Bronchial epithelial cell (primary cell): ENCODE measurements at regions not wholly inside any gene's neighbourhood (a gene's known extent, or its start where the extent isn't known, plus 50 kb on each side); places are given as distances from the start of the nearest gene placed in this dataset.

Experiments used
- DNase-seq: peaks from one replicate; pipeline ENCODE4 v3.0.0-alpha.2; 2010; ENCODE audit warnings: low read depth
- FAIRE-seq: peaks from 2 replicates; lab custom pipeline; 2011; peaks lifted over from hg19 to GRCh38; lab: Jason Lieb, UNC
- H3K27me3 ChIP-seq: 2 replicates; pipeline ENCODE4 v1.5.1; 2011; ENCODE audit warnings: low read length; ENCODE audit not compliant: control insufficient read depth, insufficient read depth
- H3K36me3 ChIP-seq: 2 replicates; pipeline ENCODE4 v1.5.1; 2011; ENCODE audit warnings: low read length; ENCODE audit not compliant: control insufficient read depth, insufficient read depth
- H3K4me3 ChIP-seq: 2 replicates; pipeline ENCODE4 v1.5.1; 2011; ENCODE audit warnings: mild to moderate bottlenecking, low read depth, low read length, control low read depth
- TF ChIP-seq, protein P1 (sequence below): IDR thresholded peaks from 2 replicates; pipeline ENCODE4 v1.5.1; 2011; ENCODE audit warnings: mild to moderate bottlenecking, moderate library complexity, low read length, control low read depth, inconsistent platforms; ENCODE audit not compliant: insufficient read depth, severe bottlenecking

DNA sequence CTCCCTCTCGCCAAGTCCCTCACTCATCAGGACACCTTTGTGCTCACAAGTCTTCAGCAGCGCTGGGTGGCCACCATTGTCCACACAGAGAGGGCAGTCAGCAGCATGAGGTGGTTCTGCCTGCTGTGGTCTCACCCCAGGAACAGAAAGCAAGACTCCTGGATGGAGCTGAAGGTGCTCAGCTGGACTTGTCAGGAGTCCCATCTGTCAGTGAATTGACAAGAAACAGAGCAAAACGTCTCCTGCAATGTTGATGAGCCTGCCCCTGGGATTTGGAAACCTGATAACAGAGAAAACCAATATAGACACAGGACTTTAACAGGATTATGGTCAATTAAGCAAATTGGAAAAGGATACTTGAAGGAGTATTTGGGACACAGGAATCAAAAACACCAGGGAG, 122.2 kb upstream of the PRSS58 start:
- TF ChIP-seq, protein P1, sequence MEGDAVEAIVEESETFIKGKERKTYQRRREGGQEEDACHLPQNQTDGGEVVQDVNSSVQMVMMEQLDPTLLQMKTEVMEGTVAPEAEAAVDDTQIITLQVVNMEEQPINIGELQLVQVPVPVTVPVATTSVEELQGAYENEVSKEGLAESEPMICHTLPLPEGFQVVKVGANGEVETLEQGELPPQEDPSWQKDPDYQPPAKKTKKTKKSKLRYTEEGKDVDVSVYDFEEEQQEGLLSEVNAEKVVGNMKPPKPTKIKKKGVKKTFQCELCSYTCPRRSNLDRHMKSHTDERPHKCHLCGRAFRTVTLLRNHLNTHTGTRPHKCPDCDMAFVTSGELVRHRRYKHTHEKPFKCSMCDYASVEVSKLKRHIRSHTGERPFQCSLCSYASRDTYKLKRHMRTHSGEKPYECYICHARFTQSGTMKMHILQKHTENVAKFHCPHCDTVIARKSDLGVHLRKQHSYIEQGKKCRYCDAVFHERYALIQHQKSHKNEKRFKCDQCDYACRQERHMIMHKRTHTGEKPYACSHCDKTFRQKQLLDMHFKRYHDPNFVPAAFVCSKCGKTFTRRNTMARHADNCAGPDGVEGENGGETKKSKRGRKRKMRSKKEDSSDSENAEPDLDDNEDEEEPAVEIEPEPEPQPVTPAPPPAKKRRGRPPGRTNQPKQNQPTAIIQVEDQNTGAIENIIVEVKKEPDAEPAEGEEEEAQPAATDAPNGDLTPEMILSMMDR = no peak
- FAIRE-seq (no peak), DNase-seq (no peak)

DNA sequence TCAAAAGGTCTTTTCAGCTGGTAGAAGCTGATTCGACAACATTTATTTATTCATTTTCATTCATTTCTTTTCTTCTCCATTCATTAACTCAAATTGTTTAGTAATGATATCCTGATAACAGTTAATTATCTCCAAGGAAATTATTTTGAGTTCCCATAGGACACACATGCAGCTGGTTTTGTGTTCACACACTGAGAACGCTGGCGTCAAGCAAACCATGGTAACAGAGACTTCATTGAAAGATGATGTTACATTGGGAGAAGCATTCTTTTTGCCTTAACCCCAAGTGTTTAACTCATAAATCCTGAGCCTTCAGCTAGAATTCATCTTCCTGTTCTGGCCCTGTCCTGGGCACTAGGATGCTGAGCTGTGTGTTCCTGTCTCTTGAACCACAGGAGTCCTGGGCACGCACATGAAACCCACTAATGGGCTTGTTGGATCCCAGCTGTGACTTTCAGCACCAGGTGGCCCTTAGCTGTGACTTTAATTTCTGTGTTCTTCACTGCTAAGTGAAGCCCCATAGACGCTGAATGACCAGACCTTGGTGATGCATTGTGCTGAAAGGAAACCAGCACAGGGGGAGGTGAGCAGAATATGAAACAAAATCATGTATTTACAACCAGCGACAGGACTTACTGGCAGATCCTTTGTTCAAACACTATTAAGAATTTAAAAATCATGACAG, 121.5 kb upstream of the PRSS58 start:
- TF ChIP-seq, protein P1 = no peak
- FAIRE-seq (no peak), DNase-seq (no peak)
- Histone ChIP-seq H3K4me3 (no peak overlapping the region), H3K27me3 (no peaks in the 10 kb centered on the region), H3K36me3 (no peaks in the 10 kb centered on the region)

More for the DNA sequence above, 122.2 kb upstream of the PRSS58 start:
- Histone ChIP-seq H3K4me3 (no peak overlapping the region), H3K36me3 (no peaks in the 10 kb centered on the region), H3K27me3 (no peaks in the 10 kb centered on the region)

DNA sequence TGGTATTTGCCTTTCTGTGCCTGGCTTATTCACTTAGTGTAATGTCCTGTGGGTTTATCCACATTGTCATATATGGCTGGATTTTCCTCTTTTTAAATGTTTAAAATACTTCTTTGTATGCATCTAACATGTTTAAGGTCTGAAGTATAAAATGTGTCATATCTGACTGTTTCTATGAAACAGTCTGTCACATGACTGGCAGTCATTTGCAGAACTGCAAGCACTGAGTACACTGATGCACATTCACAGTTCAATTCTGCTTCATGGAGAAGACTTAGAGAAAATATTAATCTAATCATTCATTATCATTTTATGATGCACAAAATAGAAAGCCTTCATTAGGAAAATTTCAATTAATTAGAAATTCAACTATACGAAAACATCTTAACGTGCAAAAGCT, 119.7 kb upstream of the PRSS58 start:
- Histone ChIP-seq H3K4me3 (no peak overlapping the region), H3K36me3 (no peaks in the 10 kb centered on the region), H3K27me3 (no peaks in the 10 kb centered on the region)
- DNase-seq (no peak), FAIRE-seq (no peak)
- TF ChIP-seq, protein P1 = no peak

DNA sequence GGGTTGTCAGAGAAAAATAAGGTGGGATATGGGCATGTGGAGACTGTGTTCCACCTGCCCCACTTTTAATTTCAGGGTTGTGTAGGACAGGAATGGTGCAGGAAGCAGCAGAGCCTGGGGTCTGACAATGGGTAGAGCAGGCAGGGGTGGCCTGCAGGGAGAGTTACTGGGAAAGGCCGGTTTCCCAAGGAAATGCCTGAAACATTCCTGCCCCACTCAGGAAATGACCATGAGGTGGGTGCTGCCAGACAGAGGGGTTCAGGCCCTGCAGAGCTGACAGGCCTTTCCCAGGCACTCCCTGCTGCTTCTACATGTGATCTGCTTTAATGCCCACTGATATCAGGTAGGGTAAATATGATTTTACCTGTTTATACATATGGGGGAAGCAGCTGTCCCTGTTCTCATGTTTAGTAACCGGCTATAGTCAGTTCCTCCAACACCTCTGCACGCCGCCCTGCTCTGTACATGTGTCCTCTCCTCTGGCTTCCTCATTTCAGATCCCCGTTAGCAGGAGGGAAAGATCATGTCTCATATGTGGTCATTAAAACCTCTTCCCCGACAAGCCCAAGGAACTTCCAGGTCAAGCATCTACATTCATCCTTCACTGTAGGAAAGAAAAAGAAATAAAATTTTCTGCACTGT, 118.6 kb upstream of the PRSS58 start:
- Histone ChIP-seq H3K36me3 (no peaks in the 10 kb centered on the region), H3K4me3 (no peak overlapping the region), H3K27me3 (no peaks in the 10 kb centered on the region)
- TF ChIP-seq, protein P1 = no peak
- no peak for DNase-seq
- FAIRE-seq = no peak

DNA sequence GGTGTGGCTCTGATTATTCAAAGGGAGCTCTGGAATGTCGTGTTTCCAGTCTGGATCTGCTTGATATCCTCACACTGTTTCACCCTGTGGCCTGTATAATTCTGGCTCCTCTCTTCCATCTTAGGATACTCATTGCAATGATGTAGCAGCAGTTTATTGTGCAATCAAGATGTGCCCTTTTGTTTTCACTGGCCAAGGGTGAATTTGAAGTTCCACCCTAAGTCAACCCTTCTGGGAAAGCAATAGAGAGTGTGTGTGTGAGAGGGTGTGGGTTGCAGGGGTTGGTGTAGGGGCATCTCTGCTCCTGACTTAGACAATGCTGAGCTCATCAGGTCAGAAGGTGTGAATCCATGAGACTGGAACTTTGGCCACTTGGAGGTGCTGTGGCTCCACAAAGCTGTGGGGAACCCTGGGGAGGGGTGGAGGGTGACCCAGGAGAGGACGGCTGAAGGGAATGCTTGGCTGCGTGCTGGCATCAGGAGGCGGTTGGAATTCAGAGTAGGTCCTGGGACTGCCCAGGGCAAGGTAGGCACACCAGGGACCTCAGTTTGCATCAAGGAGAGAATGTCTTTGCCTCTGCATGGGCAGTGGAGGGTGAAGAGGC, 118.0 kb upstream of the PRSS58 start:
- TF ChIP-seq, protein P1 = peak; percentile 55
- DNase-seq = peak; percentile 95
- Histone ChIP-seq H3K27me3 (no peaks in the 10 kb centered on the region), H3K4me3 (no peak overlapping the region), H3K36me3 (no peaks in the 10 kb centered on the region)
- peak; percentile 47 for FAIRE-seq
